Common myeloid progenitor, CD34-positive (primary cell): ENCODE measurements at regions not wholly inside any gene's neighbourhood (a gene's known extent, or its start where the extent isn't known, plus 50 kb on each side); places are given as distances from the start of the nearest gene placed in this dataset.
"Not testable (repeated sequence)": the region's sequence is repeated elsewhere in the genome, so short reads cannot be mapped to it uniquely, and the experiment has no call there.

Experiments used
- CTCF ChIA-PET: fragments of 350-600 bp; sonication (Branson Sonifier 250); formaldehyde crosslinking; loops from one replicate; lab custom pipeline; 2021; ENCODE audit warnings: antibody characterized with exemption; lab: Charles Lee
- POLR2A ChIA-PET: fragments of 350-600 bp; sonication (Branson Sonifier 250); formaldehyde crosslinking; loops from one replicate; lab custom pipeline; 2021; ENCODE audit warnings: antibody characterized with exemption; lab: Charles Lee
- DNase-seq, 3 donors: peaks; one replicate each; pipeline versions ENCODE4 v3.0.0 to v3.0.0-alpha.2; 2013
- H3K27ac ChIP-seq, 2 experiments: 1 replicate in 1 of 2; 2 replicates in 1 of 2; pipeline ENCODE4 v1.7.0; 2013; ENCODE audit warnings: inconsistent platforms in 2 of 2, low read length in 2 of 2, mild to moderate bottlenecking in 2 of 2, low read depth in 1 of 2, moderate library complexity in 1 of 2; ENCODE audit not compliant: severe bottlenecking in 2 of 2, insufficient read depth in 1 of 2, poor library complexity in 1 of 2
- H3K27me3 ChIP-seq, 5 experiments: replicated peaks in 2 of 5; 1 replicate in 3 of 5; 2 replicates in 2 of 5; pipeline versions ENCODE4 v1.6.1 to v1.7.0; 2013; ENCODE audit warnings: low read length in 4 of 5, mild to moderate bottlenecking in 2 of 5, moderate library complexity in 2 of 5, inconsistent platforms in 1 of 5; ENCODE audit not compliant: insufficient read depth in 5 of 5, control insufficient read depth in 4 of 5
- H3K36me3 ChIP-seq, 4 experiments: 1 replicate in 2 of 4; 2 replicates in 2 of 4; pipeline versions ENCODE4 v1.6.1 to v1.7.0; 2013; ENCODE audit warnings: low read length in 3 of 4, control low read depth in 1 of 4, mild to moderate bottlenecking in 1 of 4; ENCODE audit not compliant: control insufficient read depth in 4 of 4, insufficient read depth in 4 of 4
- H3K4me1 ChIP-seq, 4 experiments: 1 replicate in 3 of 4; 2 replicates in 1 of 4; pipeline versions ENCODE4 v1.6.1 to v1.7.1; 2013; ENCODE audit warnings: low read length in 3 of 4, mild to moderate bottlenecking in 3 of 4, control low read depth in 1 of 4, inconsistent platforms in 1 of 4, moderate library complexity in 1 of 4; ENCODE audit not compliant: control insufficient read depth in 4 of 4, insufficient read depth in 4 of 4; ENCODE audit errors: control extremely low read depth in 1 of 4
- H3K4me3 ChIP-seq, 7 experiments: 1 replicate in 4 of 7; 2 replicates in 3 of 7; pipeline versions ENCODE4 v1.5.1 to v1.7.0; 2013; ENCODE audit warnings: mild to moderate bottlenecking in 7 of 7, low read length in 6 of 7, moderate library complexity in 6 of 7, inconsistent platforms in 2 of 7, low read depth in 2 of 7, control low read depth in 1 of 7; ENCODE audit not compliant: insufficient read depth in 4 of 7, control insufficient read depth in 1 of 7; ENCODE audit errors: extremely low read depth in 1 of 7
- H3K9me3 ChIP-seq, 5 experiments: 1 replicate in 4 of 5; 2 replicates in 1 of 5; pipeline versions ENCODE4 v1.6.1 to v1.7.1; 2013; ENCODE audit warnings: low read length in 4 of 5, mild to moderate bottlenecking in 2 of 5, inconsistent platforms in 1 of 5, low read depth in 1 of 5, moderate library complexity in 1 of 5; ENCODE audit not compliant: control insufficient read depth in 4 of 5, insufficient read depth in 2 of 5; ENCODE audit errors: control extremely low read depth in 1 of 5
- WGBS: methylation state at CpG from one replicate; pipeline ENCODE4 v1.1.5; 2013; ENCODE audit not compliant: insufficient coverage; 5-methylcytosine and 5-hydroxymethylcytosine counted together

DNA sequence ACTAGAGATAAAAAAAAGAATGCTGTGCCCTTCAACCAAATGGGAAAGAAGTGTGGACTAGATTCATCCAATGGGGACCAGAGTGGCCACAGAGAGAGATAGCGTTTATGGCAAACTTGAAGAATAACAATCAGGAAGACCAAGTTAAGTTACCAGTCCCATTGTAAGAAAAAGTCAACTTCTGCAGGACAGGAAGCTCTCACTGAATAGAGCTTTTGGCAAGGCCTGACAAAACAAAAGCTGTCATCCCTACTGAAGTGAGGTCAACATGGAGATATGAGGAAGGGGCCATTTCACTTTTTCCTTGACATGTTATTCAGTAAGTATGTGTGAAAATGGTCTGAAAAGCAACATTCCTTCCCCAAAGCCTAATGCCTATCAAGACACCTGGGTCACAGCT lies 111.8 kb upstream of the KLHL13 start:
- ChIA-PET POLR2A (no interaction called here), CTCF (no interaction called here)
- 83% methylated on average over 1 of the region's 1 CpG for WGBS
- DNase-seq, result no peak
- Histone ChIP-seq H3K36me3 (no peaks in the 10 kb centered on the region), H3K4me3 (no peak overlapping the region), H3K9me3 (no peaks in the 10 kb centered on the region), H3K27ac (no peak overlapping the region), H3K4me1 (peaks cover 0 to 7% (median 2%) of the 10 kb centered on the region in 4 experiments), H3K27me3 (peaks cover 0 to 2% (median 0%) of the 10 kb centered on the region in 5 experiments)

DNA sequence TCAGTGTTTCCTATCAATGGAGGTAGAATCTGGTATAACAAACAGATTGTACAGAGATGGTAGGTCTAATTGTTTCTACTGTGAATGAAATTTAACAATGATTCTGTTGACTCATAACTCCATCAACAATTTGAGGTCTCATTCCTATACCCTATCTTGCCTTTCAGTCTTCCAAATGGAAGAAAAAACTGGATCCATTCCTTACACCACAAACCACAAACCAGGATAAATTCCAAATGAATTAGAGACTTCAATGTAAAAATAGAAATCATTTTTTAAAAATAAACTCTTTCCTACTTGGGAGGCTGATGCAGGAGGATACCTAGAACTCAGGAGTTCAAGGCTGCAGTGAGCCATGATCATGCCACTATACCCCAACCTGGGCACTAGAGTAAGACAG lies 114.4 kb upstream of the WDR44 start:
- POLR2A ChIA-PET, result no interaction called here
- no peak for DNase-seq
- no peaks in the 10 kb centered on the region for H3K9me3 ChIP-seq
- CTCF ChIA-PET, result no interaction called here
- no peak overlapping the region for H3K27ac ChIP-seq
- H3K4me3 ChIP-seq, result no peak overlapping the region
- no peaks in the 10 kb centered on the region for H3K36me3 ChIP-seq
- H3K4me1 ChIP-seq, result no peaks in the 10 kb centered on the region
- peaks cover 0 to 2% (median 0%) of the 10 kb centered on the region in 5 experiments for H3K27me3 ChIP-seq

DNA sequence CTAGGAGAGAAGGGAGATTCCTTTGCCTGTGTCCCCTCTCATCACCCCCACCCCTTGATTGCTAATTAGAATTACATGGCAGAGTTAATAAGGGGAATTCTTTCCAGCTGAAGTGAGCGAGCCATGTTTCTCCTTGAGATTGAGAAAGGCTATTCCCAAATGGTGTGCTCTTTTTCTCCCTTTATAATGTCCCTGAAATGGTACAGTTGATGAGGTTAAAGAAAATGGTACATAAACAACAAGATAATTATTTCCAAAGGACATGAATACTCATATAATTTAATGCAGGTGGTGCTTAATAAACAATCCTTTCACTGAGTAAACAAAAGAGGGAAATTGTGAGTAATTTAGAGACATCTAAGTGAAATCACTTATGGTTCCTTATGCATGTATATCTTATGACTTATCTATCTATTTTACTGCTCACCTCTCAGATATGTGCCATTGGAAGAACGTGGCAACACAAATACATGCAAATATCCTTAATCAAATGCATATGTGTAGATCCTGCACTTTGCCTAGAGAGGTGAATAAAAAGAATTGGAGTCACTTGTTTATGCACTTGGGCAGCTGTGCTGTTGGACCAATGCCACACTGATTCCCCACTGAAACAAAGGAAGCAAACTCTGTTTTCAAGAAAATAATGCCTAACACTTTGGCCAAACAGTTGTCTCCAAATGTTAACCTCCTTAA lies 106.6 kb upstream of the WDR44 start:
- no CpG with 5 or more reads among the region's 2 CpGs for WGBS
- Histone ChIP-seq H3K9me3 (peaks cover 0 to 2% (median 0%) of the 10 kb centered on the region in 5 experiments), H3K27me3 (peaks cover 0 to 2% (median 0%) of the 10 kb centered on the region in 5 experiments), H3K4me3 (no peak overlapping the region), H3K4me1 (no peaks in the 10 kb centered on the region), H3K27ac (no peak overlapping the region), H3K36me3 (no peaks in the 10 kb centered on the region)
- DNase-seq, result no peak
- POLR2A ChIA-PET, result no interaction called here
- CTCF ChIA-PET, result no interaction called here

DNA sequence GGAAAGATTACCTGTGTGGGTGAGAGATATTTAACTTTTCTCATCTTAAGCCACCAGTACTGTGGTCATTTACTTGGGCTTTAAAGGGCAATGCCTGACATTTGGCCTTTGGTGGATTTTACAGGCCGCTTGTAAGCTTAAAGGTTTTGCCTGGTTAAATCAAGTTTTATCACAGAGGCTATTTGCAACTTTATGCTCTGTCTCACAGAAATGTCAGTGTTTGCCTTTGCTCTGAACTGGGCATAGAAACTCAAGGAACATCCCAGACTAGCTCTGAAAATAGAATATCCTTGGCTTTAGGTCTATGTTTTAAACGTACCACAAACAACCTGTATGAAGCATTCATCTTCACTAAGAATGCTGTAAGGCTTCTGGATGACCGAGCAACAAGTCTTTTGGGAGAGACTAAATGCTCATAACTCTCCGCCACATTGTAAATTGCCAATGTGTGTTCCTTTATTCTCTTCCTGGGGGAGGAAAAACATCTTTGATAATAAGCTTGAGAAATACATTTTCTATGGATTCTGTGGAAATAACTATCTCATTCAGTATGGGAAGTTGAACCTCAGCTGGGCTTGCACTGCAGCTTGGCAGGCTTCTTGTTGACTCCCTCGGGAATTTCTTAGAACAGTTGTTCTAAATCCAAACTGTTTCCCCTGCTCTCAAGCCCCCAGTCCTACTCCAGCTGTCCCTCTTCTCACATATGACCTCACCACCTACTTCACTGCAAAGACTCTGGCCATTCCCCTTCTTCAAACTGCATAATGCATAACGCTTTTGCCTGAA lies 105.8 kb upstream of the WDR44 start:
- WGBS, result 88% methylated on average over 5 of the region's 6 CpGs
- Histone ChIP-seq H3K4me1 (no peaks in the 10 kb centered on the region), H3K9me3 (peaks cover 0 to 2% (median 0%) of the 10 kb centered on the region in 5 experiments), H3K36me3 (no peaks in the 10 kb centered on the region), H3K27me3 (peaks cover 0 to 2% (median 0%) of the 10 kb centered on the region in 5 experiments), H3K4me3 (no peak overlapping the region), H3K27ac (no peak overlapping the region)
- no peak for DNase-seq
- ChIA-PET CTCF (no interaction called here), POLR2A (no interaction called here)

DNA sequence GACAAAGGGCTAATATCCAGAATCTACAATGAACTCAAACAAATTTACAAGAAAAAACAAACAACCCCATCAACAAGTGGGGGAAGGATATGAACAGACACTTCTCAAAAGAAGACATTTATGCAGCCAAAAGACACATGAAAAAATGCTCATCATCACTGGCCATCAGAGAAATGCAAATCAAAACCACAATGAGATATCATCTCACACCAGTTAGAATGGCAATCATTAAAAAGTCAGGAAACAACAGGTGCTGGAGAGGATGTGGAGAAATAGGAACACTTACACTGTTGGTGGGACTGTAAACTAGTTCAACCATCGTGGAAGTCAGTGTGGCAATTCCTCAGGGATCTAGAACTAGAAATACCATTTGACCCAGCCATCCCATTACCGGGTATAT lies 98.9 kb upstream of the WDR44 start:
- H3K27me3 ChIP-seq, H3K27ac ChIP-seq, H3K4me1 ChIP-seq, POLR2A ChIA-PET, H3K9me3 ChIP-seq, H3K4me3 ChIP-seq, CTCF ChIA-PET, DNase-seq, H3K36me3 ChIP-seq: not testable (repeated sequence)
- no CpG with 5 or more reads among the region's 2 CpGs for WGBS

DNA sequence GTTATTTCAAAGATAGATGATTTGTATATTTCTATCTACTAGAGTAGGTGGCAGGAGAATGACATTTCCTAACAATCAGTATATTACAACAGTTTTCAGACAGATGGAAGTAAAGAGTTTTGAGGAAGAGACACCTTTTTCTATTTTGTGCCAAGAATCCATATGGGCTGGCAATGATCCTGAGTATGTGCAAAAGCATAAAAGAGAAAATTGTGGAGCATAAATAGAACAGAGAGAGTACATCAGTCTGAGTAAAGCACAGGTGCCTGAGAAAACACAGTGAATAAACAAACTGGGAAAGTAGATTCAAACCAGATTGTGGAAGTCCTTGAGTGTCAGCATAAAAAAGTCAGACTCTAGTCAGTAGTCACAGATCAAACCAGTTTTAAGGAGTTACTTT lies 96.8 kb upstream of the WDR44 start:
- Histone ChIP-seq H3K9me3 (no peaks in the 10 kb centered on the region), H3K27me3 (no peaks in the 10 kb centered on the region), H3K4me3 (no peak overlapping the region), H3K4me1 (no peaks in the 10 kb centered on the region), H3K27ac (no peak overlapping the region), H3K36me3 (no peaks in the 10 kb centered on the region)
- ChIA-PET POLR2A (no interaction called here), CTCF (no interaction called here)
- DNase-seq, result no peak

DNA sequence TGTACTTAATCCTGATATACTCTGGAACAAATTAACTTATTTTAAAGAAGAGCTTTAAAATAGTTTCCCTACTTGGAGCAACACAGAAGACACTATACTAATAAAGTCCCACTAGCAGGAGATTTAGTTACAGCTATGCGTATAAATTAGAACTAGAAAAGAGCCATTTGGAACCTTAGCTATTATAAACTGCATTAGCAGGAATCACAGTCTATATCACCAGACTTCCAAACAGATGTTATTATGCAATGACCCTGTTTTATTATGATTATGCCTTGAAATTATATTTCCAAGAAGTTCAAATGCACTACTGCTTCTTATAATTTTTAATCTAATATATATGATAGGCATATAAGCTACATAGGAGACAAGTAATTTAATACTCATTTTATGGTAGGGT lies 95.5 kb upstream of the WDR44 start:
- no peak for DNase-seq
- Histone ChIP-seq H3K9me3 (no peaks in the 10 kb centered on the region), H3K4me1 (no peaks in the 10 kb centered on the region), H3K4me3 (no peak overlapping the region), H3K36me3 (no peaks in the 10 kb centered on the region), H3K27ac (no peak overlapping the region), H3K27me3 (no peaks in the 10 kb centered on the region)
- WGBS, result no CpG with 5 or more reads among the region's 1 CpG
- POLR2A ChIA-PET, result no interaction called here
- CTCF ChIA-PET, result no interaction called here
